ENCODE measurements at regions not wholly inside any gene's neighbourhood (a gene's known extent, or its start where the extent isn't known, plus 50 kb on each side); places are given as distances from the start of the nearest gene placed in this dataset.

GRCh38 chr2:204197336-204198005 is 260.9 kb downstream of the ICOS start:
- no peak for TF ChIP-seq CTCF (IDR thresholded peaks at IDR 0.05)
- TF ChIP-seq POLR2A (IDR thresholded peaks at IDR 0.05): no peak

Data from lower leg skin (tissue), 3 donors.